ENCODE measurements at regions not wholly inside any gene's neighbourhood (a gene's known extent, or its start where the extent isn't known, plus 50 kb on each side); places are given as distances from the start of the nearest gene placed in this dataset.

GRCh38 chr12:66925083-66925482, 246.2 kb upstream of the GRIP1 start:
- Histone ChIP-seq H3K27me3 (no peaks in the 10 kb centered on the region), H3K4me1 (peaks cover 0 to 13% (median 2%) of the 10 kb centered on the region in 4 donors), H3K9me3 (no peaks in the 10 kb centered on the region), H3K36me3 (no peaks in the 10 kb centered on the region), H3K4me3 (no peak overlapping the region), H3K27ac (no peak overlapping the region)
- intact Hi-C loops (cut with DNase I), result no loop called here
- no peak for TF ChIP-seq CTCF (IDR thresholded peaks at IDR 0.05)
- TF ChIP-seq POLR2AphosphoS5 (IDR thresholded peaks at IDR 0.05), result no peak
- TF ChIP-seq EP300 (IDR thresholded peaks at IDR 0.05), result no peak
- no peak for TF ChIP-seq POLR2A (IDR thresholded peaks at IDR 0.05)
- no peak for DNase-seq
- WGBS, 2 donors, result 49 to 74% methylated on average over 2 of the region's 2 CpGs

- Histone ChIP-seq H3K27ac (no peak overlapping the region), H3K9me3 (no peaks in the 10 kb centered on the region), H3K27me3 (no peaks in the 10 kb centered on the region), H3K36me3 (no peaks in the 10 kb centered on the region), H3K4me3 (no peak overlapping the region), H3K4me1 (peaks cover 0 to 7% (median 2%) of the 10 kb centered on the region in 4 donors)
- TF ChIP-seq POLR2A (IDR thresholded peaks at IDR 0.05), result no peak
- no peak for TF ChIP-seq POLR2AphosphoS5 (IDR thresholded peaks at IDR 0.05)
- TF ChIP-seq CTCF (IDR thresholded peaks at IDR 0.05), result no peak
- no peak for TF ChIP-seq EP300 (IDR thresholded peaks at IDR 0.05)
- DNase-seq, result no peak
- intact Hi-C loops (cut with DNase I), result no loop called here
Measured at GRCh38 chr12:66929121-66929520, 250.2 kb upstream of the GRIP1 start.

- intact Hi-C loops (cut with DNase I), result no loop called here
- no peak for TF ChIP-seq EP300 (IDR thresholded peaks at IDR 0.05)
- H3K4me3 ChIP-seq, result no peak overlapping the region
Measured at GRCh38 chr12:66931091-66931490, 252.2 kb upstream of the GRIP1 start.

GRCh38 chr12:66932126-66932525, 253.2 kb upstream of the GRIP1 start:
- Histone ChIP-seq H3K27me3 (no peaks in the 10 kb centered on the region), H3K4me3 (no peak overlapping the region), H3K36me3 (no peaks in the 10 kb centered on the region), H3K9me3 (no peaks in the 10 kb centered on the region), H3K27ac (no peak overlapping the region), H3K4me1 (peaks cover 0 to 14% (median 14%) of the 10 kb centered on the region in 4 donors)
- intact Hi-C loops (cut with DNase I), result no loop called here
- TF ChIP-seq EP300 (IDR thresholded peaks at IDR 0.05), result no peak
- TF ChIP-seq CTCF (IDR thresholded peaks at IDR 0.05), result no peak
- no peak for TF ChIP-seq POLR2AphosphoS5 (IDR thresholded peaks at IDR 0.05)
- TF ChIP-seq POLR2A (IDR thresholded peaks at IDR 0.05), result no peak
- no peak for DNase-seq
- 83 to 85% methylated on average over 1 of the region's 1 CpG for WGBS, 2 donors

More at GRCh38 chr12:66931091-66931490, 252.2 kb upstream of the GRIP1 start:
- no peaks in the 10 kb centered on the region for H3K27me3 ChIP-seq
- H3K27ac ChIP-seq, result no peak overlapping the region
- peaks cover 0 to 14% (median 14%) of the 10 kb centered on the region in 4 donors for H3K4me1 ChIP-seq
- DNase-seq, result no peak
- no peaks in the 10 kb centered on the region for H3K9me3 ChIP-seq
- H3K36me3 ChIP-seq, result no peaks in the 10 kb centered on the region
- whole genome bisulfite sequencing, 2 donors, result 85 to 91% methylated on average over 3 of the region's 3 CpGs

- Histone ChIP-seq H3K4me3 (no peak overlapping the region), H3K27ac (no peak overlapping the region), H3K27me3 (no peaks in the 10 kb centered on the region), H3K36me3 (no peaks in the 10 kb centered on the region), H3K9me3 (no peaks in the 10 kb centered on the region), H3K4me1 (peaks cover 0 to 14% (median 12%) of the 10 kb centered on the region in 4 donors)
- 77 to 78% methylated on average over 5 of the region's 5 CpGs for WGBS, 2 donors
- TF ChIP-seq POLR2A (IDR thresholded peaks at IDR 0.05) (no peak), POLR2AphosphoS5 (IDR thresholded peaks at IDR 0.05) (no peak), CTCF (IDR thresholded peaks at IDR 0.05) (no peak), EP300 (IDR thresholded peaks at IDR 0.05) (no peak)
- intact Hi-C loops (cut with DNase I), result no loop called here
- DNase-seq, result no peak
Measured at GRCh38 chr12:66934302-66935062, 255.6 kb upstream of the GRIP1 start.
